Activated CD4-positive, alpha-beta T cell treated with anti-CD3 and anti-CD28 coated beads, Interleukin-2, Interleukin-4, amounts not matched to agents 100 ng/mL and 50 ng/mL, durations not matched to agents 16 hours and 8 hours (primary cell): ENCODE measurements at regions not wholly inside any gene's neighbourhood (a gene's known extent, or its start where the extent isn't known, plus 50 kb on each side); places are given as distances from the start of the nearest gene placed in this dataset.
"Not testable (repeated sequence)": the region's sequence is repeated elsewhere in the genome, so short reads cannot be mapped to it uniquely, and the experiment has no call there.

Experiments used
- DNase-seq: peaks from one replicate; pipeline ENCODE4 v3.0.0-alpha.2; 2020; ENCODE audit warnings: low spot score

- no peak for DNase-seq
Measured at GRCh38 chr5:119694284-119694683, 64.9 kb downstream of the FAM170A start.

- no peak for DNase-seq
Measured at GRCh38 chr5:119706049-119706448, 76.7 kb downstream of the FAM170A start.

GRCh38 chr5:119708076-119708790 lies 78.9 kb downstream of the FAM170A start:
- no peak for DNase-seq

GRCh38 chr5:119721775-119722174 lies 92.4 kb downstream of the FAM170A start:
- no peak for DNase-seq

GRCh38 chr5:119725291-119725690 lies 95.9 kb downstream of the FAM170A start:
- not testable (repeated sequence) for DNase-seq

GRCh38 chr5:119726544-119726943 lies 97.2 kb downstream of the FAM170A start:
- DNase-seq = no peak

- DNase-seq = no peak
Measured at GRCh38 chr5:119740225-119740624, 110.9 kb downstream of the FAM170A start.

- DNase-seq = no peak
Measured at GRCh38 chr5:119741691-119742090, 112.3 kb downstream of the FAM170A start.

GRCh38 chr5:119742311-119742710 lies 113.0 kb downstream of the FAM170A start:
- no peak for DNase-seq

- peak; percentile 41 for DNase-seq
Measured at GRCh38 chr5:119743927-119744326, 114.6 kb downstream of the FAM170A start.

GRCh38 chr5:119745976-119746375 lies 116.6 kb downstream of the FAM170A start:
- DNase-seq = no peak

- DNase-seq = no peak
Measured at GRCh38 chr5:119746984-119747383, 117.6 kb downstream of the FAM170A start.

GRCh38 chr5:119750887-119751733 lies 121.8 kb downstream of the FAM170A start:
- no peak for DNase-seq

- DNase-seq = no peak
Measured at GRCh38 chr5:119751734-119752094, 122.4 kb downstream of the FAM170A start.

GRCh38 chr5:119752921-119753886 lies 123.8 kb downstream of the FAM170A start:
- DNase-seq = no peak

- DNase-seq = not testable (repeated sequence)
Measured at GRCh38 chr5:119754825-119755224, 125.5 kb downstream of the FAM170A start.

- no peak for DNase-seq
Measured at GRCh38 chr5:119757276-119757675, 127.9 kb downstream of the FAM170A start.

GRCh38 chr5:119769695-119770693 lies 140.6 kb downstream of the FAM170A start:
- DNase-seq = not testable (repeated sequence)

- not testable (repeated sequence) for DNase-seq
Measured at GRCh38 chr5:119780145-119780544, 150.8 kb downstream of the FAM170A start.

- DNase-seq = no peak
Measured at GRCh38 chr5:119785057-119785456, 155.7 kb downstream of the FAM170A start.
